ENCODE measurements at regions not wholly inside any gene's neighbourhood (a gene's known extent, or its start where the extent isn't known, plus 50 kb on each side); places are given as distances from the start of the nearest gene placed in this dataset.

DNA sequence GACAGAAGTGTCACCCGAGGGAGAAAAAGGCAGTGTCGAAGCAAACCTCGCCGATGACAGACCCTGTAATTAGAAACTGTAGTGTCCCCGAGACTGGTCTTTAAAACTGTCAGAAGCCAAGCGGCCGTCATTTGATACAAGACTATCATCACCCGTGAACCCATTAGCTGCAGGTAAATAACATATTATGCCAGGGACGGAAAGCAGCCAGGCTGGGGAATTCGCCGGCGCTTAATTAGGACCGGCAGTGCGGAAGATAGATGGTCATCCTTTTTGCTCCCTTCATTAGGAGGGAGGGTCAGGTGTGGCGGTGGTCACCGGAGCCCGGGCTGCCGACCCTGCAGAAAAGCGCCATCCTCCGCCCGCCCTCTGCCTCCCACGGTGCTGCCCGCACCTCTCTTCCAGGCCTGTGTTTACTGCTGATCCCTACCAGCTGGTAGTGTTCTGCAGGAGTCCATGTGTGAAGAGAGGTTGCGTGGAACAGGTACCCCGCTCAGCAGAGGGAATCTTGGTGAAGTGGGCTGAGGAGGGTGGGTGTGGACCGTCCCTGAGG is 109.4 kb upstream of the GSE1 start:
- Histone ChIP-seq H3K27me3 (no peaks in the 10 kb centered on the region), H3K36me3 (no peaks in the 10 kb centered on the region), H3K9me3 (ENCODE audit: low read depth) (no peaks in the 10 kb centered on the region), H3K4me1 (ENCODE audit: low read depth) (peaks cover 17% of the 10 kb centered on the region), H3K4me3 (no peak overlapping the region), H3K27ac (peak overlapping the region; percentile 84)
- TF ChIP-seq, protein P1, sequence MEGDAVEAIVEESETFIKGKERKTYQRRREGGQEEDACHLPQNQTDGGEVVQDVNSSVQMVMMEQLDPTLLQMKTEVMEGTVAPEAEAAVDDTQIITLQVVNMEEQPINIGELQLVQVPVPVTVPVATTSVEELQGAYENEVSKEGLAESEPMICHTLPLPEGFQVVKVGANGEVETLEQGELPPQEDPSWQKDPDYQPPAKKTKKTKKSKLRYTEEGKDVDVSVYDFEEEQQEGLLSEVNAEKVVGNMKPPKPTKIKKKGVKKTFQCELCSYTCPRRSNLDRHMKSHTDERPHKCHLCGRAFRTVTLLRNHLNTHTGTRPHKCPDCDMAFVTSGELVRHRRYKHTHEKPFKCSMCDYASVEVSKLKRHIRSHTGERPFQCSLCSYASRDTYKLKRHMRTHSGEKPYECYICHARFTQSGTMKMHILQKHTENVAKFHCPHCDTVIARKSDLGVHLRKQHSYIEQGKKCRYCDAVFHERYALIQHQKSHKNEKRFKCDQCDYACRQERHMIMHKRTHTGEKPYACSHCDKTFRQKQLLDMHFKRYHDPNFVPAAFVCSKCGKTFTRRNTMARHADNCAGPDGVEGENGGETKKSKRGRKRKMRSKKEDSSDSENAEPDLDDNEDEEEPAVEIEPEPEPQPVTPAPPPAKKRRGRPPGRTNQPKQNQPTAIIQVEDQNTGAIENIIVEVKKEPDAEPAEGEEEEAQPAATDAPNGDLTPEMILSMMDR (IDR thresholded peaks at IDR 0.05; ENCODE audit: low read depth, low read length), result no peak
- no peak for DNase-seq (ENCODE audit: low read depth in 1 of 2, low spot score in 1 of 2)

DNA sequence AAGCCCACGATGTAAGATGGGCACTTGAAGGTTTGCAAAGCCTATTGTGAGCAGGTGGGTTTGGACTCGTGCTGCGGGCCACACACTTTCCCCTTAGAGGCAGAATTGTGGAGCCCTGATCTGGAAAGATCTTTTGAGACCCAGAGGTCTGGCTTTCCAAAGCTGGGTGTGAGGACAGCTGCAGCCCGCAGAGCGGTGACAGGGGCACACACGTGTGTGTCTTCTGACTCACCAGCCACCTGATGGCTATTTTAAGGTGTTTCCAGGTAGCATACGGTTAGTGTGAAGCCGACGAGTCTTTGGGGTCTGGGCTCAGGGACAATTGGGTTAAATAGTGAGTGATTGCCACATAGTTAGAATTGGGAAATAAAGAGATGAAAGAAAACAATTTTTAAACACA is 108.9 kb upstream of the GSE1 start:
- H3K27me3 ChIP-seq, result no peaks in the 10 kb centered on the region
- H3K36me3 ChIP-seq, result no peaks in the 10 kb centered on the region
- no peak overlapping the region for H3K4me3 ChIP-seq
- TF ChIP-seq, protein P1 (IDR thresholded peaks at IDR 0.05; ENCODE audit: low read depth, low read length), result no peak
- no peak for DNase-seq (ENCODE audit: low read depth in 1 of 2, low spot score in 1 of 2)
- peaks cover 17% of the 10 kb centered on the region for H3K4me1 ChIP-seq (ENCODE audit: low read depth)
- H3K9me3 ChIP-seq (ENCODE audit: low read depth), result no peaks in the 10 kb centered on the region
- peak overlapping the region; percentile 84 for H3K27ac ChIP-seq

DNA sequence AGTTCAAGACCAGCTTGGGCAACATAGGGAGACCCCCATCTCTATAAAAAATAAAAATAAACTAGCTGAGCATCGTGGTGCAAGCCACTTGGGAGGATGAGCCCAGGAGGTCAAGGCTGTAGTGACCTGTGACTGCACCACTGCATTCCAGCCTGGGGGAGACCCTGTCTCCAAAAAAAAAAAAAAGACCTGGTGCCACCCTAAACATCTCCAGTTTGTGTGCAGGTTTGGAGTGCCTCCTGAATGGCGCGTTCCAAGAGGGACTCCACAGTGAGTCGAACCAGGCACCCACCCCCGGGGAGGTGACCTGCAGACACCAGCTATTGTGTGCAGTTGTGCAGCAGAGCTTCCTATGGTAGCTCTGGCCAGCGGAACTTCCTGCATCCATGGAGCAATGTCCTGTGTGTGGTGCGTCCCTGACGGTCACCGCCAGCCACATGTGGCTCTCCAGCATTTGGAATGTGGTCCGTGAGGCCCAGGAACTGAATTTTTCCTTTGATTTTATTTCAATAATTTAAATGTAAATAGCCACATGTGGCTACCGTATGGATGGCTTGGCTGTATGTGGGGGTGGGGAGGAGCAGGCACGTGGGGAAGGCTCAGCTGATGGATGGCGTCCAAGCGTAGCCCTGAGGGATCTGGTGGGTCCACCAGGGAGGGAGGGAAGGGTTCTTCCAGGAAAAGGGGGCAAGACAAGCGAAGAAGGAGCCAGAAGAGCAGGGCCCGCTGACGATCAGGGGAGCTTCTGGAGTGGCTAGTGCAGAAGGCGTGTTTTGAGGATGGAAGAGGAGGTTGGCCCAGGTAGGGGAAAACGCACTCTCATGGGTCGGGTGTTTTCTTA is 107.1 kb upstream of the GSE1 start:
- Histone ChIP-seq H3K36me3 (no peaks in the 10 kb centered on the region), H3K27me3 (no peaks in the 10 kb centered on the region), H3K27ac (no peak overlapping the region), H3K9me3 (ENCODE audit: low read depth) (no peaks in the 10 kb centered on the region), H3K4me3 (no peak overlapping the region), H3K4me1 (ENCODE audit: low read depth) (peaks cover 17% of the 10 kb centered on the region)
- no peak for DNase-seq (ENCODE audit: low read depth in 1 of 2, low spot score in 1 of 2)
- TF ChIP-seq, protein P1 (IDR thresholded peaks at IDR 0.05; ENCODE audit: low read depth, low read length), result no peak

DNA sequence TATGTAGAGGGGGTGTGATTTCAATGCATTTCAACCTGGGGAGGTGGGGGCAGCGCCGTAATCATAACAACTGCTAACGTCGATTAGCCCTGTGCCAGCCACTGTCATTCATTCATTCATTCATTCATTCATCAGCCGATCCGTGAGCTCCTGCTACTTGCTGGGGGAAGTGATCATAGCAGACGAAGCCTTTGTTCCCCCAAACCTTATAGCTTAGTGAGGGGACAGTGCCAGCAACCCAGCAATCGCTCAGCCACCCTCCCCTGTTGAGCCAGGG is 106.5 kb upstream of the GSE1 start:
- no peak overlapping the region for H3K27ac ChIP-seq
- TF ChIP-seq, protein P1 (IDR thresholded peaks at IDR 0.05; ENCODE audit: low read depth, low read length), result no peak
- no peaks in the 10 kb centered on the region for H3K36me3 ChIP-seq
- H3K9me3 ChIP-seq (ENCODE audit: low read depth), result no peaks in the 10 kb centered on the region
- peaks cover 17% of the 10 kb centered on the region for H3K4me1 ChIP-seq (ENCODE audit: low read depth)
- H3K4me3 ChIP-seq, result no peak overlapping the region
- no peak for DNase-seq (ENCODE audit: low read depth in 1 of 2, low spot score in 1 of 2)
- H3K27me3 ChIP-seq, result no peaks in the 10 kb centered on the region

DNA sequence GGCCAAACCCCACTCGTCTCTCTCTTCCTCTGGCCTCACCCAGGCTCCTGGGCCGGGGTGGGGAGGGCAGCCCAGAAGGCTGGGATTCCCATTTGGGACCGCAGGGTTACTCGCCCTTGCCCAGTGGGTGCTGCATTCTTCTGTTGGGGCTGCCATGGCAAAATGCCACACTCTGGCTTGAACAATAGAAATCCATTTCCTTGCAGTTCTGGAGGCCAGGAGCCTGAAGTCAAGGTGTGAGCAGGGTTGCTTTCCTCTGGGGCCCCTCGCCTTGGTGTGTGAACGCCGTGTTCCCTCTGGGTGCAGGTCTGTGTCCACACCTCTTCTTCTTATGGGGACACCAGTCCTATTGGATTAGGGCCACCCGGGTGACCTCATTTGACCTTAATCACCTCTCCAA is 105.8 kb upstream of the GSE1 start:
- DNase-seq (ENCODE audit: low read depth in 1 of 2, low spot score in 1 of 2), result no peak
- TF ChIP-seq, protein P1 (IDR thresholded peaks at IDR 0.05; ENCODE audit: low read depth, low read length), result no peak
- H3K36me3 ChIP-seq, result no peaks in the 10 kb centered on the region
- H3K4me1 ChIP-seq (ENCODE audit: low read depth), result peaks cover 16% of the 10 kb centered on the region
- H3K27me3 ChIP-seq, result no peaks in the 10 kb centered on the region
- H3K4me3 ChIP-seq, result no peak overlapping the region
- H3K27ac ChIP-seq, result no peak overlapping the region
- no peaks in the 10 kb centered on the region for H3K9me3 ChIP-seq (ENCODE audit: low read depth)
